Left kidney (tissue), 1 donor: ENCODE measurements at regions not wholly inside any gene's neighbourhood (a gene's known extent, or its start where the extent isn't known, plus 50 kb on each side); places are given as distances from the start of the nearest gene placed in this dataset.

Source experiments
- DNase-seq: peaks from one replicate; pipeline ENCODE4 v3.0.0-alpha.2; 2013

GRCh38 chr1:61523893-61524605 is 200.9 kb downstream of the TM2D1 start:
- peak; percentile 1 for DNase-seq

GRCh38 chr1:61523229-61523628 is 201.7 kb downstream of the TM2D1 start:
- no peak for DNase-seq

- DNase-seq, result no peak
Measured at GRCh38 chr1:61520401-61520800, 204.5 kb downstream of the TM2D1 start.

- DNase-seq, result no peak
Measured at GRCh38 chr1:61519631-61520030, 205.3 kb downstream of the TM2D1 start.

GRCh38 chr1:61518670-61519400 is 206.1 kb downstream of the TM2D1 start:
- DNase-seq, result no peak

GRCh38 chr1:61517345-61517744 is 207.6 kb downstream of the TM2D1 start:
- DNase-seq, result no peak

GRCh38 chr1:61515096-61515495 is 209.8 kb downstream of the TM2D1 start:
- DNase-seq, result no peak
